ENCODE measurements at regions not wholly inside any gene's neighbourhood (a gene's known extent, or its start where the extent isn't known, plus 50 kb on each side); places are given as distances from the start of the nearest gene placed in this dataset.

GRCh38 chr2:195214072-195214471 lies 443.0 kb upstream of the SLC39A10 start (continued):
- TF ChIP-seq ZNF302 (CRISPR knock-in tag; IDR thresholded peaks at IDR 0.05), result no peak
- no peak for TF ChIP-seq ZC3H11A (IDR thresholded peaks at IDR 0.05)
- TF ChIP-seq NR3C1 (IDR thresholded peaks at IDR 0.05), result no peak
- TF ChIP-seq NFE2L2 (conservative IDR thresholded peaks at IDR 0.05; ENCODE audit: low read length), result no peak
- TF ChIP-seq GATA3 (IDR thresholded peaks at IDR 0.05; ENCODE audit: borderline replicate concordance), result no peak
- TF ChIP-seq KDM5A (IDR thresholded peaks at IDR 0.05), result no peak

GRCh38 chr2:195212586-195212985 lies 444.4 kb upstream of the SLC39A10 start:
- POLR2A ChIA-PET, result no interaction called here
- 10% methylated on average over 3 of the region's 3 CpGs for WGBS (ENCODE audit: missing lambda C conversion rate)
- FAIRE-seq (no peak), ATAC-seq (no peak), DNase-seq (ENCODE audit: low read depth in 1 of 2, low spot score in 1 of 2) (no peak)
- Histone ChIP-seq H3K4me1 (no peaks in the 10 kb centered on the region), H3K9me3 (no peaks in the 10 kb centered on the region), H3K4me3 (no peak overlapping the region), H3K4me2 (0 out of 3 replicates have a peak overlapping the region, but pooled peaks have one; percentile 2), H3K27ac (no peak overlapping the region)
- CTCF ChIA-PET, result no interaction called here
- TF ChIP-seq CBX8 (IDR thresholded peaks at IDR 0.05) (no peak), TFCP2L1 (CRISPR knock-in tag; IDR thresholded peaks at IDR 0.05) (no peak), TP53 (CRISPR knock-in tag; IDR thresholded peaks at IDR 0.05) (no peak), HOXB13 (CRISPR knock-in tag; IDR thresholded peaks at IDR 0.05; ENCODE audit: low read depth) (no peak), RAD21 (conservative IDR thresholded peaks at IDR 0.05 in 1 of 2, IDR thresholded peaks at IDR 0.05 in 1 of 2) (no peak)

- 25% methylated on average over 2 of the region's 2 CpGs for whole genome bisulfite sequencing (ENCODE audit: missing lambda C conversion rate)
- no peak for FAIRE-seq
- Histone ChIP-seq H3K4me1 (no peaks in the 10 kb centered on the region), H3K27ac (no peak overlapping the region), H3K4me2 (no peak overlapping the region), H3K9me3 (no peaks in the 10 kb centered on the region), H3K4me3 (no peak overlapping the region)
- TF ChIP-seq HOXB5 (CRISPR knock-in tag; IDR thresholded peaks at IDR 0.05) (no peak), NFE2L2 (conservative IDR thresholded peaks at IDR 0.05; ENCODE audit: low read length) (no peak), CEBPB (IDR thresholded peaks at IDR 0.05) (no peak), KDM5A (IDR thresholded peaks at IDR 0.05) (no peak), HDAC2 (IDR thresholded peaks at IDR 0.05) (no peak), ESRRA (IDR thresholded peaks at IDR 0.05; ENCODE audit: borderline replicate concordance, low read length) (no peak), CTCF (IDR thresholded peaks at IDR 0.05) (no peak), TP53 (CRISPR knock-in tag; IDR thresholded peaks at IDR 0.05) (no peak), USF2 (IDR thresholded peaks at IDR 0.05) (no peak), SREBF2 (IDR thresholded peaks at IDR 0.05) (no peak), CBX8 (IDR thresholded peaks at IDR 0.05) (no peak)
- ChIA-PET POLR2A (no interaction called here), CTCF (no interaction called here)
- ATAC-seq, result no peak
- no peak for DNase-seq (ENCODE audit: low read depth in 1 of 2, low spot score in 1 of 2)
Observed at GRCh38 chr2:195202163-195202845, 454.7 kb upstream of the SLC39A10 start.

GRCh38 chr2:195199864-195200263 lies 457.2 kb upstream of the SLC39A10 start:
- no peak for ATAC-seq
- Histone ChIP-seq H3K9me3 (no peaks in the 10 kb centered on the region), H3K4me1 (no peaks in the 10 kb centered on the region), H3K4me3 (no peak overlapping the region), H3K4me2 (no peak overlapping the region), H3K27ac (no peak overlapping the region)
- TF ChIP-seq MAZ (IDR thresholded peaks at IDR 0.05; ENCODE audit: borderline replicate concordance, low read depth, low read length) (no peak), EHMT2 (IDR thresholded peaks at IDR 0.05; ENCODE audit: low read depth) (no peak), RNF2 (IDR thresholded peaks at IDR 0.05; ENCODE audit: borderline replicate concordance, low read depth) (no peak), EHF (CRISPR knock-in tag; IDR thresholded peaks at IDR 0.05) (no peak), REST (IDR thresholded peaks at IDR 0.05) (no peak)
- no peak for DNase-seq (ENCODE audit: low read depth in 1 of 2, low spot score in 1 of 2)
- FAIRE-seq, result no peak
- CTCF ChIA-PET, result no interaction called here
- POLR2A ChIA-PET, result no interaction called here
